H1 (cell line): ENCODE measurements at regions not wholly inside any gene's neighbourhood (a gene's known extent, or its start where the extent isn't known, plus 50 kb on each side); places are given as distances from the start of the nearest gene placed in this dataset.

ENCODE experiments used
- CTCF ChIA-PET: fragments of 300-600 bp; sonication (Branson Sonifier 250); formaldehyde crosslinking; loops from one replicate; lab custom pipeline; 2021; ENCODE audit not compliant: partially characterized antibody; lab: Charles Lee
- POLR2A ChIA-PET: fragments of 300-600 bp; sonication (Branson Sonifier 250); formaldehyde crosslinking; loops from one replicate; lab custom pipeline; 2021; ENCODE audit warnings: inconsistent platforms; ENCODE audit not compliant: partially characterized antibody; lab: Charles Lee
- DNase-seq, 2 experiments: peaks; one replicate each; pipeline versions ENCODE4 v3.0.0 to v3.0.0-alpha.2; 2010 to 2022; ENCODE audit warnings: low spot score in 2 of 2, low read depth in 1 of 2, mixed read lengths in 1 of 2
- FAIRE-seq: peaks from 2 replicates; lab custom pipeline; 2011; peaks lifted over from hg19 to GRCh38; lab: Jason Lieb, UNC
- H2AFZ ChIP-seq: 2 replicates; pipeline ENCODE4 v1.8.1; 2012; ENCODE audit warnings: low read length, inconsistent platforms
- H2AK5ac ChIP-seq: 2 replicates; pipeline ENCODE4 v1.6.1; 2013; ENCODE audit warnings: low read depth, low read length
- H2BK120ac ChIP-seq: replicated peaks from 2 replicates; pipeline ENCODE3; 2013; ENCODE audit warnings: low read depth, low read length, inconsistent platforms
- H2BK12ac ChIP-seq: 2 replicates; pipeline ENCODE4 v1.6.1; 2013; ENCODE audit warnings: low read depth, low read length
- H2BK15ac ChIP-seq: 2 replicates; pipeline ENCODE4 v1.6.1; 2013; ENCODE audit warnings: low read length
- H2BK20ac ChIP-seq: 2 replicates; pipeline ENCODE4 v1.6.1; 2013; ENCODE audit warnings: low read length
- H2BK5ac ChIP-seq: 2 replicates; pipeline ENCODE4 v1.6.1; 2013; ENCODE audit warnings: low read depth, low read length
- H3K14ac ChIP-seq: 2 replicates; pipeline ENCODE4 v1.6.1; 2013; ENCODE audit warnings: inconsistent platforms; ENCODE audit not compliant: insufficient read length
- H3K18ac ChIP-seq: 2 replicates; pipeline ENCODE4 v1.6.1; 2013; ENCODE audit warnings: low read length; ENCODE audit errors: extremely low read depth
- H3K23ac ChIP-seq: 2 replicates; pipeline ENCODE4 v1.6.1; 2013; ENCODE audit warnings: inconsistent platforms; ENCODE audit not compliant: insufficient read length
- H3K23me2 ChIP-seq: 2 replicates; pipeline ENCODE4 v1.6.1; 2013; ENCODE audit warnings: low read depth, low read length
- H3K27ac ChIP-seq: 2 replicates; pipeline ENCODE4 v1.6.1; 2011; ENCODE audit warnings: low read depth, low read length, inconsistent platforms
- H3K27me3 ChIP-seq, 4 experiments: replicated peaks in 1 of 4; 1 replicate in 1 of 4; 2 replicates in 3 of 4; pipeline versions ENCODE4 v1.6.1 to v1.8.1; 2011 to 2013; ENCODE audit warnings: low read length in 3 of 4, mild to moderate bottlenecking in 3 of 4, inconsistent platforms in 2 of 4, mixed read lengths in 2 of 4, moderate library complexity in 1 of 4; ENCODE audit not compliant: control insufficient read depth in 3 of 4, insufficient read depth in 3 of 4; ENCODE audit errors: extremely low read depth in 1 of 4
- H3K36me3 ChIP-seq, 4 experiments: 2 replicates each; pipeline versions ENCODE4 v1.6.1 to v1.8.1; 2011 to 2013; ENCODE audit warnings: mild to moderate bottlenecking in 4 of 4, low read length in 3 of 4, moderate library complexity in 2 of 4, control low read depth in 1 of 4, inconsistent platforms in 1 of 4; ENCODE audit not compliant: insufficient read depth in 4 of 4, control insufficient read depth in 2 of 4
- H3K4ac ChIP-seq: replicated peaks from 2 replicates; pipeline ENCODE3; 2013; ENCODE audit warnings: low read length, low read depth, mixed read lengths, inconsistent platforms; ENCODE audit not compliant: insufficient read length
- H3K4me1 ChIP-seq, 4 experiments: replicated peaks in 1 of 4; 1 replicate in 1 of 4; 2 replicates in 3 of 4; pipeline versions ENCODE4 v1.6.1 to v1.8.1; 2011 to 2013; ENCODE audit warnings: low read length in 3 of 4, inconsistent platforms in 2 of 4, mixed read lengths in 1 of 4; ENCODE audit not compliant: insufficient read depth in 4 of 4, control insufficient read depth in 3 of 4
- H3K4me2 ChIP-seq, 2 experiments: 2 replicates each; pipeline versions ENCODE4 v1.6.1 to v1.8.1; 2011 to 2013; ENCODE audit warnings: low read depth in 2 of 2, low read length in 2 of 2, control low read depth in 1 of 2, inconsistent platforms in 1 of 2, mild to moderate bottlenecking in 1 of 2; ENCODE audit not compliant: insufficient read depth in 1 of 2
- H3K4me3 ChIP-seq, 4 experiments: fragments of 200-600, 300-600 bp in 1 of 4; sonication (generic), shearing (Covaris generic), sonication (Bioruptor Twin) in 1 of 4; 2 replicates each; pipeline versions ENCODE4 v1.5.1 to v1.8.1; 2011 to 2016; ENCODE audit warnings: low read length in 4 of 4, low read depth in 3 of 4, control low read depth in 2 of 4, inconsistent platforms in 2 of 4, mild to moderate bottlenecking in 2 of 4, mixed read lengths in 1 of 4, moderate library complexity in 1 of 4; ENCODE audit not compliant: insufficient read depth in 2 of 4; ENCODE audit errors: extremely low read depth in 1 of 4
- H3K56ac ChIP-seq: replicated peaks from 2 replicates; pipeline ENCODE3; 2013; ENCODE audit warnings: low read depth, mild to moderate bottlenecking, mixed read lengths, low read length, inconsistent platforms; ENCODE audit not compliant: insufficient read length
- H3K79me1 ChIP-seq: 2 replicates; pipeline ENCODE4 v1.6.1; 2013; ENCODE audit warnings: low read depth, low read length, control low read depth
- H3K79me2 ChIP-seq, 2 experiments: 2 replicates each; pipeline versions ENCODE4 v1.6.1 to v1.8.1; 2012 to 2013; ENCODE audit warnings: low read length in 2 of 2, mild to moderate bottlenecking in 2 of 2, inconsistent platforms in 1 of 2; ENCODE audit not compliant: insufficient read depth in 2 of 2, control insufficient read depth in 1 of 2
- H3K9ac ChIP-seq, 4 experiments: replicated peaks in 1 of 4; 1 replicate in 1 of 4; 2 replicates in 3 of 4; pipeline versions ENCODE4 v1.6.1 to v1.8.1; 2011 to 2013; ENCODE audit warnings: low read depth in 3 of 4, low read length in 3 of 4, control low read depth in 2 of 4, mild to moderate bottlenecking in 2 of 4, moderate library complexity in 2 of 4, inconsistent platforms in 1 of 4; ENCODE audit errors: extremely low read depth in 1 of 4
- H3K9me3 ChIP-seq, 2 experiments: 2 replicates each; pipeline versions ENCODE4 v1.6.1 to v1.8.1; 2012 to 2013; ENCODE audit warnings: mild to moderate bottlenecking in 2 of 2, moderate library complexity in 2 of 2, control low read depth in 1 of 2, inconsistent platforms in 1 of 2, low read depth in 1 of 2, low read length in 1 of 2, mixed read lengths in 1 of 2; ENCODE audit not compliant: insufficient read depth in 2 of 2
- H4K20me1 ChIP-seq, 2 experiments: replicated peaks in 1 of 2; 2 replicates each; pipeline versions ENCODE3 to v1.8.1; 2011 to 2013; ENCODE audit warnings: inconsistent platforms in 2 of 2, low read length in 2 of 2, mild to moderate bottlenecking in 1 of 2; ENCODE audit not compliant: insufficient read depth in 2 of 2, control insufficient read depth in 1 of 2
- H4K5ac ChIP-seq: 2 replicates; pipeline ENCODE4 v1.6.1; 2013; ENCODE audit warnings: low read length, low read depth, mixed read lengths, inconsistent platforms; ENCODE audit not compliant: insufficient read length
- H4K8ac ChIP-seq: 2 replicates; pipeline ENCODE4 v1.8.0; 2013; ENCODE audit warnings: mild to moderate bottlenecking, moderate library complexity, low read length, inconsistent platforms; ENCODE audit not compliant: insufficient read depth; ENCODE audit errors: extremely low read depth
- H4K91ac ChIP-seq: replicated peaks from 2 replicates; pipeline ENCODE3; 2013; ENCODE audit warnings: low read length, mixed read lengths, inconsistent platforms; ENCODE audit not compliant: insufficient read length
- BRCA1 ChIP-seq: IDR thresholded peaks from 2 replicates; pipeline ENCODE4 v1.6.1; 2012; ENCODE audit warnings: low read depth, low read length, improper control_type of control experiment
- CHD1 ChIP-seq: IDR thresholded peaks from 2 replicates; pipeline ENCODE4 v1.6.1; 2012; ENCODE audit warnings: low read depth, low read length, improper control_type of control experiment
- CHD2 ChIP-seq: IDR thresholded peaks from 2 replicates; pipeline ENCODE4 v1.6.1; 2012; ENCODE audit warnings: low read length, improper control_type of control experiment
- EGR1 ChIP-seq: IDR thresholded peaks from 2 replicates; pipeline ENCODE4 v1.6.1; 2011; ENCODE audit warnings: low read depth, low read length, borderline replicate concordance
- PHF8 ChIP-seq: fragments of 200-600 bp; sonication (generic); conservative IDR thresholded peaks from 2 replicates; pipeline ENCODE4 v1.7.1; 2012; ENCODE audit warnings: low read depth, mild to moderate bottlenecking, inconsistent platforms, low read length, moderate library complexity
- POLR2A ChIP-seq, 2 experiments: IDR thresholded peaks; 1 replicate in 1 of 2; 2 replicates in 1 of 2; pipeline ENCODE4 v1.6.1; 2011; ENCODE audit warnings: low read depth in 2 of 2, low read length in 2 of 2, mild to moderate bottlenecking in 2 of 2; ENCODE audit errors: control extremely low read depth in 1 of 2
- SIRT6 ChIP-seq: IDR thresholded peaks from one replicate; pipeline ENCODE4 v1.7.1; 2012; ENCODE audit warnings: low read length, inconsistent platforms
- SRF ChIP-seq: IDR thresholded peaks from 2 replicates; pipeline ENCODE4 v1.6.1; 2011; ENCODE audit warnings: mild to moderate bottlenecking, low read depth, low read length, moderate library complexity
- YY1 ChIP-seq: IDR thresholded peaks from 2 replicates; pipeline ENCODE4 v1.6.1; 2011; ENCODE audit warnings: low read depth, mild to moderate bottlenecking, low read length
- WGBS, 2 experiments: shearing (Covaris generic) in 1 of 2; methylation state at CpG; one replicate each; pipeline versions ENCODE4 v1.1.6 to v1.1.7; 2013 to 2015; ENCODE audit warnings: low lambda C conversion rate in 2 of 2, mixed read lengths in 2 of 2, inconsistent platforms in 1 of 2, low coverage in 1 of 2, missing lambda C conversion rate in 1 of 2; ENCODE audit not compliant: insufficient replicate concordance in 2 of 2, insufficient coverage in 1 of 2, insufficient read length in 1 of 2; ENCODE audit errors: extremely low coverage in 1 of 2, missing lambda C conversion rate in 1 of 2; 5-methylcytosine and 5-hydroxymethylcytosine counted together

GRCh38 chr22:49107561-49107960, 720.1 kb downstream of the BRD1 start:
- H4K20me1 ChIP-seq = peaks cover 0 to 2% of the 10 kb centered on the region in 2 experiments
- no peak overlapping the region for H3K4me3 ChIP-seq
- no peak for FAIRE-seq
- H2BK120ac ChIP-seq = no peak overlapping the region
- 83% methylated on average over 8 of the region's 8 CpGs; no CpG with 5 or more reads in 1 of the 2 experiments for WGBS, 2 experiments
- H2BK12ac ChIP-seq = no peak overlapping the region
- CTCF ChIA-PET = interaction anchor here (0.6 to 2.1 kb wide), 4 partner anchors 9 to 22 kb away, joined by 3 to 4 read pairs (median 3); no protein-coding TSS in a partner anchor
- no peaks in the 10 kb centered on the region for H3K79me1 ChIP-seq
- no peaks in the 10 kb centered on the region for H3K27me3 ChIP-seq
- H3K18ac ChIP-seq = no peak overlapping the region
- H2BK15ac ChIP-seq = no peak overlapping the region
- H4K8ac ChIP-seq = no peak overlapping the region
- no peaks in the 10 kb centered on the region for H3K79me2 ChIP-seq
- no peak overlapping the region for H3K56ac ChIP-seq
- H3K9me3 ChIP-seq = no peaks in the 10 kb centered on the region
- no peak overlapping the region for H2BK20ac ChIP-seq
- H3K27ac ChIP-seq = no peak overlapping the region
- H3K36me3 ChIP-seq = no peaks in the 10 kb centered on the region
- no peak overlapping the region for H3K4ac ChIP-seq
- POLR2A ChIA-PET = no interaction called here
- H3K9ac ChIP-seq = no peak overlapping the region
- peaks cover 2% of the 10 kb centered on the region; the same call in 1 of the 2 replicates for H3K23me2 ChIP-seq
- H2AK5ac ChIP-seq = no peak overlapping the region
- H4K91ac ChIP-seq = no peak overlapping the region
- no peak overlapping the region for H3K23ac ChIP-seq
- no peak overlapping the region for H2AFZ ChIP-seq
- no peaks in the 10 kb centered on the region for H3K4me1 ChIP-seq
- H2BK5ac ChIP-seq = no peak overlapping the region
- no peak overlapping the region for H3K14ac ChIP-seq
- H4K5ac ChIP-seq = no peak overlapping the region
- no peak overlapping the region for H3K4me2 ChIP-seq
- DNase-seq = no peak
- no peak for TF ChIP-seq SRF
- TF ChIP-seq BRCA1 = no peak
- TF ChIP-seq POLR2A (IDR thresholded peaks at IDR 0.05; ENCODE audit: control extremely low read depth in 1 of 2, low read depth in 2 of 2, low read length in 2 of 2) = no peak
- TF ChIP-seq SIRT6 = no peak
- no peak for TF ChIP-seq EGR1
- no peak for TF ChIP-seq PHF8
- TF ChIP-seq CHD2 = no peak
- no peak for TF ChIP-seq CHD1
- TF ChIP-seq YY1 = no peak
